ENCODE measurements at regions not wholly inside any gene's neighbourhood (a gene's known extent, or its start where the extent isn't known, plus 50 kb on each side); places are given as distances from the start of the nearest gene placed in this dataset.

- no peak for DNase-seq (ENCODE audit: low spot score)
Measured at GRCh38 chr10:52889611-52890010, 117.0 kb upstream of the MBL2 start.

- DNase-seq (ENCODE audit: low spot score), result peak; percentile 68
Measured at GRCh38 chr10:52883996-52884871, 111.7 kb upstream of the MBL2 start.

- no peak for DNase-seq (ENCODE audit: low spot score)
Measured at GRCh38 chr10:52879091-52879807, 106.7 kb upstream of the MBL2 start.

GRCh38 chr10:52877451-52877850, 104.9 kb upstream of the MBL2 start:
- no peak for DNase-seq (ENCODE audit: low spot score)

GRCh38 chr10:52875336-52875735, 102.8 kb upstream of the MBL2 start:
- DNase-seq (ENCODE audit: low spot score), result no peak

- no peak for DNase-seq (ENCODE audit: low spot score)
Measured at GRCh38 chr10:52874581-52874980, 102.0 kb upstream of the MBL2 start.

- no peak for DNase-seq (ENCODE audit: low spot score)
Measured at GRCh38 chr10:52871191-52871843, 98.7 kb upstream of the MBL2 start.

GRCh38 chr10:52870562-52870961, 98.0 kb upstream of the MBL2 start:
- DNase-seq (ENCODE audit: low spot score), result no peak

GRCh38 chr10:52869864-52870263, 97.3 kb upstream of the MBL2 start:
- DNase-seq (ENCODE audit: low spot score), result no peak

GRCh38 chr10:52865213-52865612, 92.6 kb upstream of the MBL2 start:
- no peak for DNase-seq (ENCODE audit: low spot score)

- DNase-seq (ENCODE audit: low spot score), result peak; percentile 97
Measured at GRCh38 chr10:52864201-52865106, 91.9 kb upstream of the MBL2 start.

GRCh38 chr10:52858722-52859121, 86.1 kb upstream of the MBL2 start:
- no peak for DNase-seq (ENCODE audit: low spot score)

- DNase-seq (ENCODE audit: low spot score), result no peak
Measured at GRCh38 chr10:52855546-52856325, 83.2 kb upstream of the MBL2 start.

- no peak for DNase-seq (ENCODE audit: low spot score)
Measured at GRCh38 chr10:52853704-52854103, 81.1 kb upstream of the MBL2 start.

- no peak for DNase-seq (ENCODE audit: low spot score)
Measured at GRCh38 chr10:52836816-52837215, 64.2 kb upstream of the MBL2 start.
